Smooth muscle cell (in vitro differentiated cells): ENCODE measurements at regions not wholly inside any gene's neighbourhood (a gene's known extent, or its start where the extent isn't known, plus 50 kb on each side); places are given as distances from the start of the nearest gene placed in this dataset.

Source experiments
- DNase-seq: peaks from one replicate; lab custom pipeline; 2025; ENCODE audit not compliant: unreplicated experiment; lab: John Stamatoyannopoulos, UW
- H2AFZ ChIP-seq: fragments of 200-600 bp; sonication (generic); 2 replicates; pipeline ENCODE4 v1.6.0; 2016; ENCODE audit warnings: antibody characterized with exemption, low read depth, mild to moderate bottlenecking
- H3F3A ChIP-seq: fragments of 200-600 bp; sonication (generic); 2 replicates; pipeline ENCODE4 v1.6.0; 2017; ENCODE audit warnings: antibody characterized with exemption, low read depth
- H3K27ac ChIP-seq: fragments of 200-600 bp; sonication (generic); 2 replicates; pipeline ENCODE4 v1.5.1; 2016; ENCODE audit warnings: low read depth, mild to moderate bottlenecking
- H3K27me3 ChIP-seq: fragments of 200-600 bp; sonication (generic); 2 replicates; pipeline ENCODE4 v1.6.1; 2016; ENCODE audit warnings: low read depth, mild to moderate bottlenecking
- H3K36me3 ChIP-seq: fragments of 200-600 bp; sonication (generic); 2 replicates; pipeline ENCODE4 v1.5.1; 2016; ENCODE audit warnings: low read depth
- H3K4me1 ChIP-seq: fragments of 200-600 bp; sonication (generic); 2 replicates; pipeline ENCODE4 v1.5.1; 2016; ENCODE audit warnings: low read depth
- H3K4me2 ChIP-seq: fragments of 200-600 bp; sonication (generic); 2 replicates; pipeline ENCODE4 v1.6.0; 2016; ENCODE audit warnings: mild to moderate bottlenecking
- H3K4me3 ChIP-seq: fragments of 200-600 bp; sonication (generic); 2 replicates; pipeline ENCODE4 v1.5.1; 2016; ENCODE audit warnings: mild to moderate bottlenecking
- H3K79me2 ChIP-seq: fragments of 200-600 bp; sonication (generic); 2 replicates; pipeline ENCODE4 v1.6.0; 2016; ENCODE audit warnings: low read depth, mild to moderate bottlenecking
- H3K9ac ChIP-seq: fragments of 200-600 bp; sonication (generic); 2 replicates; pipeline ENCODE4 v1.6.0; 2016; ENCODE audit warnings: low read depth
- H3K9me3 ChIP-seq: fragments of 200-600 bp; sonication (generic); replicated peaks from 2 replicates; pipeline ENCODE4 v1.5.1; 2016; ENCODE audit warnings: low read depth
- H4K20me1 ChIP-seq: fragments of 200-600 bp; sonication (generic); 2 replicates; pipeline ENCODE4 v1.6.0; 2016; ENCODE audit warnings: low read depth
- CTCF ChIP-seq: fragments of 200-600 bp; sonication (generic); IDR thresholded peaks from 2 replicates; pipeline ENCODE4 v1.5.1; 2017; ENCODE audit warnings: borderline replicate concordance, mild to moderate bottlenecking, antibody characterized with exemption; ENCODE audit not compliant: insufficient read depth, poor library complexity, severe bottlenecking
- WGBS: methylation state at CpG from one replicate; pipeline ENCODE4 v1.1.7; 2016; ENCODE audit warnings: low lambda C conversion rate; 5-methylcytosine and 5-hydroxymethylcytosine counted together

DNA sequence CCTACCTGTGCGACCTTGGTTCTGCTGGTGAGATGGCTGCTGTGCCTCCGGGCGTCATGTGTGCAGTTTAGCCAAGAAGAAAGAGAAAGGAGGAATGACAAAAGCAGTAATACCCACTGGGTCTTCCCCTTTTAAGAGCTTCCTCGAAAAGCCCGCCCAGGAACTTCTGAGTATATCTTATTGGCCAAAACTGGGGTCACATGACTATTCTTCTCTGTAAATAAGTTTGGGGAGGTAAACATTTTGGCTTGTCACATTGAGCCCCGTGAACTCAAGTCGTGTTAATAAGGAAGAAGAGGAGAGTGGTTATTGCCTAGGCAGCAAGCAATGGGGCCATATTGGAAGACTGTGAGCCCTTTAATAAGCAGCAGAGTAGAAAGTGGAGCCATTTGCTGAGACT lies 130.4 kb upstream of the ECI2 start:
- Histone ChIP-seq H3K9ac (no peak overlapping the region), H3F3A (peaks cover 6% of the 10 kb centered on the region), H3K9me3 (no peaks in the 10 kb centered on the region), H3K27ac (no peak overlapping the region), H3K79me2 (no peaks in the 10 kb centered on the region), H4K20me1 (no peaks in the 10 kb centered on the region), H3K4me1 (no peaks in the 10 kb centered on the region), H3K4me2 (no peak overlapping the region), H3K36me3 (no peaks in the 10 kb centered on the region), H3K27me3 (no peaks in the 10 kb centered on the region), H3K4me3 (no peak overlapping the region), H2AFZ (no peak overlapping the region)
- 92% methylated on average over 7 of the region's 7 CpGs for WGBS
- no peak for DNase-seq
- no peak for TF ChIP-seq CTCF

GRCh38 chr6:4264601-4265000 lies 129.2 kb upstream of the ECI2 start:
- Histone ChIP-seq H3K4me2 (no peak overlapping the region), H3F3A (peaks cover 6% of the 10 kb centered on the region), H3K4me3 (no peak overlapping the region), H3K27ac (no peak overlapping the region), H3K36me3 (no peaks in the 10 kb centered on the region), H3K79me2 (no peaks in the 10 kb centered on the region), H2AFZ (no peak overlapping the region), H3K9ac (no peak overlapping the region), H3K4me1 (no peaks in the 10 kb centered on the region), H4K20me1 (no peaks in the 10 kb centered on the region), H3K27me3 (no peaks in the 10 kb centered on the region), H3K9me3 (no peaks in the 10 kb centered on the region)
- DNase-seq = no peak
- 56% methylated on average over 1 of the region's 1 CpG for WGBS
- no peak for TF ChIP-seq CTCF

DNA sequence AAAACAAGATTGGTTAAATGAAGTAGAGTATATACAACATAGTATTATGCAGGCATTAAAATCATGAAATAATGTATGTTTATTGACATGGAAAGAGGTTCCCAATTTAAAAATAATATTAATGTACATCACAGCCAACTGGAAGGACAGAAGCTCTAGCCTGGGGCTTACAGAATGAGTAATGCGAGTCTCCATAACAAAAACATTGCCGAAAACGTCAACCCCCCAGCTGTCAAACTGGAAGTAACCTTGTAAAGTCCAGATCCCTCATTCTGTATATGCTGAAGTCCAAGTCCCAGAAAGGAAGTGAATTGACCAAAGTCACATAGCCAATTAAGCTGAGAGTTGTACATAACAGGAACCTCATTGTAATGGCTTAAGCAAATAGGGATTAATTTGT lies 128.7 kb upstream of the ECI2 start:
- H4K20me1 ChIP-seq = no peaks in the 10 kb centered on the region
- H3K27me3 ChIP-seq = no peaks in the 10 kb centered on the region
- no peaks in the 10 kb centered on the region for H3K36me3 ChIP-seq
- H3K4me3 ChIP-seq = no peak overlapping the region
- H2AFZ ChIP-seq = no peak overlapping the region
- no peak for DNase-seq
- H3K27ac ChIP-seq = no peak overlapping the region
- H3K9me3 ChIP-seq = no peaks in the 10 kb centered on the region
- no peaks in the 10 kb centered on the region for H3K79me2 ChIP-seq
- 29% methylated on average over 3 of the region's 3 CpGs for WGBS
- peaks cover 6% of the 10 kb centered on the region for H3F3A ChIP-seq
- no peaks in the 10 kb centered on the region for H3K4me1 ChIP-seq
- TF ChIP-seq CTCF = no peak
- no peak overlapping the region for H3K4me2 ChIP-seq
- no peak overlapping the region for H3K9ac ChIP-seq

DNA sequence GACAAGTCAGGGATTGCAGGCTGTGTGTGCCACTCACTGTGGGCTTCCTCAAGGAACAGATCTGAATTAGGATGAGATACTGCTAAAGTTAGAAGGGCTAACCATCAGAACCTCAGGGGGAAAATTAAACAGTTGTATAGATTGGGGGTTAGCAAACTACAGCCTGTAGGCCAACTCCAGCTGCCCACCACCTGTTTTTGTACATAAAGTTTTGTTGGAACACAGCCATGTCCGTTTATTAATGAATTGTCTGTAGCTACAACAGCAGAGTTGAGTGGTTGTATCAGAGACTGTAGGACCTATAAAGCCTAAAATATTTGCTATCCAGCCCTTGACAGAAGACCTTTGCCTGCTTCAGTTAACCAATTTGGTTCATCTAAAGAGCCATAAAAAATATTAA lies 127.2 kb upstream of the ECI2 start:
- 92% methylated on average over 1 of the region's 1 CpG for WGBS
- Histone ChIP-seq H3K4me1 (no peaks in the 10 kb centered on the region), H3K9ac (no peak overlapping the region), H3K4me2 (no peak overlapping the region), H2AFZ (no peak overlapping the region), H3K79me2 (no peaks in the 10 kb centered on the region), H3K9me3 (no peaks in the 10 kb centered on the region), H3K27ac (no peak overlapping the region), H3K4me3 (no peak overlapping the region), H4K20me1 (no peaks in the 10 kb centered on the region), H3K27me3 (no peaks in the 10 kb centered on the region), H3F3A (peaks cover 6% of the 10 kb centered on the region), H3K36me3 (no peaks in the 10 kb centered on the region)
- DNase-seq = no peak
- no peak for TF ChIP-seq CTCF
